HL-60 (cell line): ENCODE measurements at regions not wholly inside any gene's neighbourhood (a gene's known extent, or its start where the extent isn't known, plus 50 kb on each side); places are given as distances from the start of the nearest gene placed in this dataset.

Experiments used
- CTCF ChIP-seq: IDR thresholded peaks from one replicate; pipeline ENCODE4 v1.5.1; 2011; ENCODE audit warnings: low read length, control low read depth, inconsistent platforms; ENCODE audit not compliant: insufficient read depth
- REST ChIP-seq: IDR thresholded peaks from 2 replicates; pipeline ENCODE4 v1.6.1; 2012; ENCODE audit warnings: low read depth; ENCODE audit not compliant: insufficient replicate concordance

GRCh38 chr9:105859428-105860091 is 165.2 kb downstream of the TMEM38B start:
- TF ChIP-seq REST = no peak
- no peak for TF ChIP-seq CTCF
